ENCODE measurements at regions not wholly inside any gene's neighbourhood (a gene's known extent, or its start where the extent isn't known, plus 50 kb on each side); places are given as distances from the start of the nearest gene placed in this dataset.
"Not testable (repeated sequence)": the region's sequence is repeated elsewhere in the genome, so short reads cannot be mapped to it uniquely, and the experiment has no call there.

GRCh38 chr16:79950932-79951719, 350.6 kb upstream of the MAF start:
- no peak overlapping the region for H3K4me3 Mint-ChIP-seq
- DNase-seq = no peak
- H3K27ac Mint-ChIP-seq = no peak overlapping the region
- H3K9me3 Mint-ChIP-seq = no peaks in the 10 kb centered on the region
- H3K27me3 Mint-ChIP-seq (ENCODE audit: low read depth in 3 of 3) = peaks cover 0 to 9% (median 2%) of the 10 kb centered on the region in 3 donors
- peaks cover 34 to 36% of the 10 kb centered on the region in 2 donors for H3K4me1 Mint-ChIP-seq
- H3K36me3 Mint-ChIP-seq = peaks cover 0 to 4% (median 0%) of the 10 kb centered on the region in 3 donors

- Mint-ChIP-seq H3K9me3 (no peaks in the 10 kb centered on the region), H3K27ac (peak overlapping the region in 2 of 6 donors; percentile 21 to 22), H3K4me1 (peaks cover 34 to 36% of the 10 kb centered on the region in 2 donors), H3K36me3 (peaks cover 0 to 10% (median 0%) of the 10 kb centered on the region in 3 donors), H3K27me3 (ENCODE audit: low read depth in 3 of 3) (peaks cover 0 to 7% (median 2%) of the 10 kb centered on the region in 3 donors), H3K4me3 (peak overlapping the region; percentile 3 to 48 (median 33))
- peak; percentile 3 to 25 (median 9) for DNase-seq
Observed at GRCh38 chr16:79949417-79949816, 348.9 kb upstream of the MAF start.

- DNase-seq = peak; percentile 34 to 55 (median 35)
- peaks cover 34 to 36% of the 10 kb centered on the region in 2 donors for H3K4me1 Mint-ChIP-seq
- peaks cover 0 to 7% (median 2%) of the 10 kb centered on the region in 3 donors for H3K27me3 Mint-ChIP-seq (ENCODE audit: low read depth in 3 of 3)
- H3K4me3 Mint-ChIP-seq = peak overlapping the region; percentile 51 to 83 (median 71)
- H3K27ac Mint-ChIP-seq = peak overlapping the region in 3 of 6 donors; percentile 3 to 73 (median 43)
- peaks cover 0 to 10% (median 0%) of the 10 kb centered on the region in 3 donors for H3K36me3 Mint-ChIP-seq
- H3K9me3 Mint-ChIP-seq = no peaks in the 10 kb centered on the region
Observed at GRCh38 chr16:79947771-79948170, 347.2 kb upstream of the MAF start.

GRCh38 chr16:79946252-79946651, 345.7 kb upstream of the MAF start:
- peaks cover 34 to 35% of the 10 kb centered on the region in 2 donors for H3K4me1 Mint-ChIP-seq
- H3K9me3 Mint-ChIP-seq = no peaks in the 10 kb centered on the region
- H3K27ac Mint-ChIP-seq = no peak overlapping the region
- no peak for DNase-seq
- no peak overlapping the region for H3K4me3 Mint-ChIP-seq
- H3K36me3 Mint-ChIP-seq = peaks cover 0 to 10% (median 0%) of the 10 kb centered on the region in 3 donors
- peaks cover 1 to 7% (median 2%) of the 10 kb centered on the region in 3 donors for H3K27me3 Mint-ChIP-seq (ENCODE audit: low read depth in 3 of 3)

GRCh38 chr16:79943736-79944135, 343.2 kb upstream of the MAF start:
- Mint-ChIP-seq H3K4me3 (no peak overlapping the region), H3K36me3 (peaks cover 0 to 10% (median 0%) of the 10 kb centered on the region in 3 donors), H3K4me1 (peaks cover 17 to 20% of the 10 kb centered on the region in 2 donors), H3K9me3 (no peaks in the 10 kb centered on the region), H3K27me3 (ENCODE audit: low read depth in 3 of 3) (peaks cover 1 to 4% (median 2%) of the 10 kb centered on the region in 3 donors), H3K27ac (no peak overlapping the region)
- no peak for DNase-seq

GRCh38 chr16:79938575-79938974, 338.0 kb upstream of the MAF start:
- DNase-seq = no peak
- H3K4me1 Mint-ChIP-seq = no peaks in the 10 kb centered on the region
- H3K36me3 Mint-ChIP-seq = no peaks in the 10 kb centered on the region
- H3K27me3 Mint-ChIP-seq (ENCODE audit: low read depth in 3 of 3) = peaks cover 0 to 6% (median 1%) of the 10 kb centered on the region in 3 donors
- H3K9me3 Mint-ChIP-seq = no peaks in the 10 kb centered on the region
- H3K4me3 Mint-ChIP-seq = no peak overlapping the region
- no peak overlapping the region for H3K27ac Mint-ChIP-seq

- H3K4me1 Mint-ChIP-seq, H3K9me3 Mint-ChIP-seq, H3K27ac Mint-ChIP-seq: not testable (repeated sequence)
Observed at GRCh38 chr16:79937671-79938070, 337.1 kb upstream of the MAF start.

GRCh38 chr16:79933603-79934002, 333.1 kb upstream of the MAF start:
- no peak overlapping the region for H3K4me3 Mint-ChIP-seq
- no peak for DNase-seq
- peaks cover 0 to 4% (median 0%) of the 10 kb centered on the region in 3 donors for H3K27me3 Mint-ChIP-seq (ENCODE audit: low read depth in 3 of 3)
- peaks cover 0 to 3% (median 0%) of the 10 kb centered on the region in 6 donors for H3K9me3 Mint-ChIP-seq
- H3K36me3 Mint-ChIP-seq = no peaks in the 10 kb centered on the region
- no peaks in the 10 kb centered on the region for H3K4me1 Mint-ChIP-seq
- no peak overlapping the region for H3K27ac Mint-ChIP-seq

More at GRCh38 chr16:79937671-79938070, 337.1 kb upstream of the MAF start:
- not testable (repeated sequence) for H3K36me3 Mint-ChIP-seq; DNase-seq; H3K4me3 Mint-ChIP-seq; H3K27me3 Mint-ChIP-seq (ENCODE audit: low read depth in 3 of 3)

- Mint-ChIP-seq H3K27ac (no peak overlapping the region), H3K4me3 (no peak overlapping the region), H3K27me3 (ENCODE audit: low read depth in 3 of 3) (peaks cover 0 to 2% (median 0%) of the 10 kb centered on the region in 3 donors), H3K36me3 (no peaks in the 10 kb centered on the region), H3K4me1 (no peaks in the 10 kb centered on the region), H3K9me3 (peaks cover 0 to 3% (median 0%) of the 10 kb centered on the region in 6 donors)
- no peak for DNase-seq
Observed at GRCh38 chr16:79932572-79932971, 332.0 kb upstream of the MAF start.

- H3K36me3 Mint-ChIP-seq = no peaks in the 10 kb centered on the region
- H3K27ac Mint-ChIP-seq = no peak overlapping the region
- H3K9me3 Mint-ChIP-seq = peaks cover 0 to 3% (median 0%) of the 10 kb centered on the region in 6 donors
- no peaks in the 10 kb centered on the region for H3K4me1 Mint-ChIP-seq
- DNase-seq = no peak
- H3K4me3 Mint-ChIP-seq = no peak overlapping the region
- H3K27me3 Mint-ChIP-seq (ENCODE audit: low read depth in 3 of 3) = peaks cover 0 to 2% (median 0%) of the 10 kb centered on the region in 3 donors
Observed at GRCh38 chr16:79931721-79932120, 331.2 kb upstream of the MAF start.

- no peaks in the 10 kb centered on the region for H3K4me1 Mint-ChIP-seq
- H3K27ac Mint-ChIP-seq = no peak overlapping the region
- H3K36me3 Mint-ChIP-seq = no peaks in the 10 kb centered on the region
- peaks cover 0 to 5% (median 0%) of the 10 kb centered on the region in 3 donors for H3K27me3 Mint-ChIP-seq (ENCODE audit: low read depth in 3 of 3)
- H3K9me3 Mint-ChIP-seq = peaks cover 0 to 3% (median 0%) of the 10 kb centered on the region in 6 donors
- H3K4me3 Mint-ChIP-seq = no peak overlapping the region
- no peak for DNase-seq
Observed at GRCh38 chr16:79929260-79929965, 328.9 kb upstream of the MAF start.

- no peak for DNase-seq
- H3K27ac Mint-ChIP-seq = no peak overlapping the region
- peaks cover 0 to 3% (median 0%) of the 10 kb centered on the region in 6 donors for H3K9me3 Mint-ChIP-seq
- H3K4me1 Mint-ChIP-seq = no peaks in the 10 kb centered on the region
- H3K36me3 Mint-ChIP-seq = no peaks in the 10 kb centered on the region
- no peak overlapping the region for H3K4me3 Mint-ChIP-seq
- peaks cover 0 to 5% (median 3%) of the 10 kb centered on the region in 3 donors for H3K27me3 Mint-ChIP-seq (ENCODE audit: low read depth in 3 of 3)
Observed at GRCh38 chr16:79928142-79928873, 327.8 kb upstream of the MAF start.

GRCh38 chr16:79926451-79927205, 326.1 kb upstream of the MAF start:
- no peak for DNase-seq
- Mint-ChIP-seq H3K9me3 (peaks cover 0 to 5% (median 0%) of the 10 kb centered on the region in 6 donors), H3K27ac (no peak overlapping the region), H3K27me3 (ENCODE audit: low read depth in 3 of 3) (peaks cover 0 to 5% (median 3%) of the 10 kb centered on the region in 3 donors), H3K4me3 (no peak overlapping the region), H3K4me1 (no peaks in the 10 kb centered on the region), H3K36me3 (no peaks in the 10 kb centered on the region)
